Nephron progenitor cell (in vitro differentiated cells): ENCODE measurements at regions not wholly inside any gene's neighbourhood (a gene's known extent, or its start where the extent isn't known, plus 50 kb on each side); places are given as distances from the start of the nearest gene placed in this dataset.

Source experiments
- DNase-seq: peaks from one replicate; pipeline ENCODE4 v3.0.0; 2021
- H3K27ac Mint-ChIP-seq: 2 replicates; pipeline ENCODE4 v1.8.0; 2021; ENCODE audit warnings: mild to moderate bottlenecking, moderate library complexity, mixed read lengths
- H3K27me3 Mint-ChIP-seq: 2 replicates; pipeline ENCODE4 v1.8.0; 2021; ENCODE audit warnings: mild to moderate bottlenecking, low read depth, mixed read lengths; ENCODE audit not compliant: poor library complexity
- H3K36me3 Mint-ChIP-seq: 2 replicates; pipeline ENCODE4 v1.8.0; 2021; ENCODE audit warnings: low read depth, mixed read lengths
- H3K4me1 Mint-ChIP-seq: 2 replicates; pipeline ENCODE4 v1.8.0; 2021; ENCODE audit warnings: mixed read lengths
- H3K4me3 Mint-ChIP-seq: 2 replicates; pipeline ENCODE4 v1.8.0; 2021; ENCODE audit warnings: mild to moderate bottlenecking, moderate library complexity, mixed read lengths
- H3K9me3 Mint-ChIP-seq: 2 replicates; pipeline ENCODE4 v1.8.0; 2021; ENCODE audit warnings: mild to moderate bottlenecking, moderate library complexity, mixed read lengths
- CTCF ChIP-seq: fragments of 200-600 bp; sonication (generic); IDR thresholded peaks from 2 replicates; pipeline ENCODE4 v1.5.0; 2021; ENCODE audit warnings: antibody characterized with exemption

GRCh38 chrX:99705701-99706100 is 704.4 kb downstream of the PCDH19 start:
- Mint-ChIP-seq H3K27me3 (no peaks in the 10 kb centered on the region), H3K4me1 (no peaks in the 10 kb centered on the region), H3K36me3 (no peaks in the 10 kb centered on the region), H3K27ac (no peak overlapping the region), H3K4me3 (no peak overlapping the region), H3K9me3 (peaks cover 8% of the 10 kb centered on the region)
- no peak for TF ChIP-seq CTCF
- DNase-seq = no peak

GRCh38 chrX:99703473-99703872 is 706.6 kb downstream of the PCDH19 start:
- no peaks in the 10 kb centered on the region for H3K36me3 Mint-ChIP-seq
- H3K4me3 Mint-ChIP-seq = no peak overlapping the region
- no peak for DNase-seq
- no peaks in the 10 kb centered on the region for H3K4me1 Mint-ChIP-seq
- H3K9me3 Mint-ChIP-seq = no peaks in the 10 kb centered on the region
- H3K27ac Mint-ChIP-seq = no peak overlapping the region
- TF ChIP-seq CTCF = no peak
- H3K27me3 Mint-ChIP-seq = no peaks in the 10 kb centered on the region

- no peaks in the 10 kb centered on the region for H3K9me3 Mint-ChIP-seq
- no peak overlapping the region for H3K4me3 Mint-ChIP-seq
- no peak for TF ChIP-seq CTCF
- H3K36me3 Mint-ChIP-seq = no peaks in the 10 kb centered on the region
- no peak for DNase-seq
- no peaks in the 10 kb centered on the region for H3K4me1 Mint-ChIP-seq
- H3K27me3 Mint-ChIP-seq = no peaks in the 10 kb centered on the region
- H3K27ac Mint-ChIP-seq = no peak overlapping the region
Measured at GRCh38 chrX:99698451-99698850, 711.6 kb downstream of the PCDH19 start.

- Mint-ChIP-seq H3K4me1 (no peaks in the 10 kb centered on the region), H3K9me3 (no peaks in the 10 kb centered on the region), H3K27ac (no peak overlapping the region), H3K4me3 (no peak overlapping the region), H3K36me3 (no peaks in the 10 kb centered on the region), H3K27me3 (peaks cover 3% of the 10 kb centered on the region)
- no peak for TF ChIP-seq CTCF
- no peak for DNase-seq
Measured at GRCh38 chrX:99663136-99663535, 746.9 kb downstream of the PCDH19 start.

GRCh38 chrX:99654188-99654587 is 755.9 kb downstream of the PCDH19 start:
- H3K4me3 Mint-ChIP-seq = no peak overlapping the region
- no peaks in the 10 kb centered on the region for H3K4me1 Mint-ChIP-seq
- no peak overlapping the region for H3K27ac Mint-ChIP-seq
- H3K9me3 Mint-ChIP-seq = no peaks in the 10 kb centered on the region
- DNase-seq = no peak
- H3K36me3 Mint-ChIP-seq = no peaks in the 10 kb centered on the region
- H3K27me3 Mint-ChIP-seq = no peaks in the 10 kb centered on the region
- no peak for TF ChIP-seq CTCF

- no peak for DNase-seq
- H3K36me3 Mint-ChIP-seq = no peaks in the 10 kb centered on the region
Measured at GRCh38 chrX:99653352-99653751, 756.7 kb downstream of the PCDH19 start.

More at GRCh38 chrX:99653352-99653751, 756.7 kb downstream of the PCDH19 start:
- TF ChIP-seq CTCF = no peak
- Mint-ChIP-seq H3K27ac (no peak overlapping the region), H3K4me1 (no peaks in the 10 kb centered on the region), H3K4me3 (no peak overlapping the region), H3K27me3 (no peaks in the 10 kb centered on the region), H3K9me3 (no peaks in the 10 kb centered on the region)
